Stimulated activated CD8-positive, alpha-beta memory T cell treated with anti-CD3 and anti-CD28 coated beads, Interleukin-4, amount 100 ng/mL, for 1 hour (primary cell): ENCODE measurements at regions not wholly inside any gene's neighbourhood (a gene's known extent, or its start where the extent isn't known, plus 50 kb on each side); places are given as distances from the start of the nearest gene placed in this dataset.

Experiments used
- DNase-seq, 2 donors: peaks; one replicate each; pipeline ENCODE4 v3.0.0-alpha.2; 2020; ENCODE audit warnings: low read depth in 2 of 2, low spot score in 1 of 2

DNA sequence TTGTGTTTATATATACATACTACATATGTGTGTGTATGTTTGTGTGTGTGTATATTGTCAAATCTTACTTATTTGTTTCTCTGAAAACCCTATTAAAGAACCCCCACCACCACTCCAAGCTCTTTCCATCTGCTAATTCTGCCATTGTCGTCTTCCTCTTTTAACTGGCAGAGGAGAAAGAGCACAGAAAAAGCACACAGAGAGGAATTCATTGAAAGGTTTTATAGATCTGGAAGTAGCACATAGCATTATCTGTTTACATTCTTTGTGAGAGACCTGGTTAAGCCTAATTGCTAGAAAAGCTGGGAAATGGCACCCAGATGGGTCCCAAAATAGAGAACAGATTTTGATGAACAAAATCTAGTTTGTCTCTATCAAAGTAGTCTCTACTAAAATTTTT, 800.0 kb upstream of the PIK3C3 start:
- no peak for DNase-seq

GRCh38 chr18:41153871-41154270, 801.2 kb upstream of the PIK3C3 start:
- no peak for DNase-seq

DNA sequence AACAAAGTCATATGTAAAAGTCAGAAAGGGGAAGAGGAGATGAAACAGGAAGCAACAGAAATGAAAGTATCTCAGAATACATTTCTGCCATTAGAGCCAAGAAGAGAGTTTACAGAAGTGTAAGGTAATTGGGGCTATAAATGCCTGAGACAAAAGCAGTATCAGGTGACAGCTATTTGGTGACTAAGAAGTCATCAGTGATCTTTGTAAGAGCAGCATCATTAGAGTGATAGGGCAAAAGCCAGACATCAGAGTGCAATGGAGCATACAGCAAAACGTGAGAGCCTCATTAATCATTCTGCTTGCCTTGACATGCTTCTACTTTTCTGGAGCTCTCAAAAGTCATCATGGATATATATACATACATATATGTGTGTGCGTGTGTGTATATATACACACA, 804.7 kb upstream of the PIK3C3 start:
- DNase-seq = no peak

DNA sequence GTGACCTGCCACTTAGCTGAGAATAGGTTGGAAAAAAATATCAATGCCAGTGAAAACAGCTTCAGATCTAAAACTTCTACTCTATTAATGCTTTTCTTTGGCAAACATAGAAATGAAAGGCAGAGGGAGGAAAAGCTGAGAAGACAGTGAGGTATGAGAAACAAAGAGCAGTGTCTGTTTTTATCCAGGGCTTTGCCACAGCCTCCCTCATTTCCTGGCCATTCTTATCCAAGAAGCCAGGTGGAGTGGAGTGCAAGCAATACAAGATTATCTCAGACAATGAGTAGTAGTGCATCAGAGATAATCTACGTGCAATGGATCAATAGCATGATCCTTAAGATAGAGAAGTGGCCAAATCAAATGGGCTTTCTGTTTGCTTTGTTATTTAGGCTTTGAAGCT, 808.7 kb upstream of the PIK3C3 start:
- no peak for DNase-seq

DNA sequence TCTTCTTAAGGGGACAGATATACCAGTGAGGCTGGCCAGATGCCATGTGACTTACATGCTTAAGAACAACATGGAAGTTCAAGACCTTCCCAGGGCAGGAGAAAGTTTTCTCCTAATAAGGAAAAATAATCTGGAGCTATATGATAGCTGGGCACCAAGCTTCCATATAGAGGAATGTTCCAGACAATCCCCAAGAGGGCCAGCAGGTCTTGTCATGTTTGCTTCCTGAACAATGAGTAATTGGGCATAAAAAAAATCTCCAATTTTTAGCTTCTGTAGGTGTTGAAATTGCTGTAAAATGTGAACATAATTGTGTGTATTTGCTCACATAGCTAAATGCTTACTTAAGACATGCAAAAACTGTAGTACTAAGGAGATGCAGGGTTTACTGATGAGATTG, 809.5 kb upstream of the PIK3C3 start:
- no peak for DNase-seq

DNA sequence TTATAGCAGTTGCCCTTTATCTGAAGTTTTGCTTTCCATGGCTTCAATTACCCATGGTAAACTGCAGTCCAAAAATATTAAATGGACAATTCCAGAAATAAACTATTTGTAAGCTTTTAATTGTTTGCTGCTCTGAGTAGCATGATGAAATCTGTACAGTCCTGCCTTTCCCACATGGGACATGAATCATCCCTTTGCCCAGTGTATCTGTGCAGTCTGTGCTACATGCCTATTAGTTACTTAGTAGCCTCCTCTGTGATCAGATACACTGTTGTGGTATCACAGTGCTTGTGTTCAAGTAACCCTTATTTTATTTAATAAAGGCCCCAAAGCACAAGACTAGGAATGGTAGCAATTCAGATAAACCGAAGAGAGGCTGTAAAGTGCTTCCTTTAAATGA, 810.6 kb upstream of the PIK3C3 start:
- no peak for DNase-seq

- DNase-seq = no peak
Observed at GRCh38 chr18:41140506-41140905, 814.5 kb upstream of the PIK3C3 start.

DNA sequence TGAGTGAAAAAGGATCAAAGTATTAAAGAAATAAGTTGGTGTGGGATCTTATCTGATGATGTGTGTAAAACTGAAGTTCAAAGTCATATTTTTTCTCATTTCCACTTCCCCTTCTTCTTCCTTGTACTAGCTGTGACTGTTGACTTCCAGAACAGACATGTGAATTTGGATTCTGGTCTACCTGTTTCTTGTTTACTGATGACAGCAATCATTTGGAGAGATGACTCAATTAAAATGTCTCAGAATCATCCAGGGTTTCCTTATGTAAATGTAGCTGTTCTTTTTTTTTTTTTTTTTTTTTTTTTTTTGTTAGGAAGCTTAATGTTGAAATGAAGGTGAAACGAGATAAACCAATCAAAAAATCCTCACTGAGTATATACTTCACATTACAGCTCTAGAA, 819.9 kb upstream of the PIK3C3 start:
- no peak for DNase-seq

DNA sequence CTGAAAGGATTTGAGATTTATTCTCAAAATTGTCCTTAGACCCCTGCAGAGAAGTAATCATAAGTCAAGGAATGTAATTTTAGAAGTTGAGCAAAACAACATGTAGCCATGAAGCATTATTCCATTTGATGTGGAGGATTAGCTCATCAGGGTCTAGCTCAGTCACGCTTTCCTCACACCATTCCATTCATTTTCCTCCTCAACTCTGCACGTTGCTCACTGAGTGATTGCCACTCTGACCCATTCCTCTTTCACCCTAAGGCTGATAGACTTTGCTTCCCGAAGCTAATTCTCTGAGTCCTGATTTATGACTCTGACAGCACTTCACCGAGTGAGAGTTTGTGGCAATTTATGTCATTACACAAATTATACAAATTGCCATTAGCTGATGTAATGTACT, 820.6 kb upstream of the PIK3C3 start:
- DNase-seq = no peak

GRCh38 chr18:41131050-41131449, 824.0 kb upstream of the PIK3C3 start:
- DNase-seq = no peak

GRCh38 chr18:41128545-41128944, 826.5 kb upstream of the PIK3C3 start:
- no peak for DNase-seq

DNA sequence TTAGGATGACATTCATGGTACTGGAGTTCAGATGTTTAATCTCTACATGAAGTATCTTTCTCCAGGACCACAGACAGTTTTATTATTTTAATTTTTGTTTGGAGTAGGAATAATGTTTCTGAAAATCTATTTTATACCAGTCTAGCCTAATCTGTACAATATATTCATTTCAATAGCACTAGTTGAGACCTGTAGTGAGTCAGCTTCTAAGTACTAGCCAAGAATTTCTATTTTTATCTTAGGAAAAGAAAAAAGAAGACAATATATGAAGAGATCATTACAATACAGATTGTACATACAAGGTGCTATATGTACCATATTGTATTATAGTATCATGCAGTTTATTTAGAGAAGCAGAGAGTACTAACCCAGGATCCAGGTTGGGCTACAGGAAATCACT, 826.9 kb upstream of the PIK3C3 start:
- no peak for DNase-seq

DNA sequence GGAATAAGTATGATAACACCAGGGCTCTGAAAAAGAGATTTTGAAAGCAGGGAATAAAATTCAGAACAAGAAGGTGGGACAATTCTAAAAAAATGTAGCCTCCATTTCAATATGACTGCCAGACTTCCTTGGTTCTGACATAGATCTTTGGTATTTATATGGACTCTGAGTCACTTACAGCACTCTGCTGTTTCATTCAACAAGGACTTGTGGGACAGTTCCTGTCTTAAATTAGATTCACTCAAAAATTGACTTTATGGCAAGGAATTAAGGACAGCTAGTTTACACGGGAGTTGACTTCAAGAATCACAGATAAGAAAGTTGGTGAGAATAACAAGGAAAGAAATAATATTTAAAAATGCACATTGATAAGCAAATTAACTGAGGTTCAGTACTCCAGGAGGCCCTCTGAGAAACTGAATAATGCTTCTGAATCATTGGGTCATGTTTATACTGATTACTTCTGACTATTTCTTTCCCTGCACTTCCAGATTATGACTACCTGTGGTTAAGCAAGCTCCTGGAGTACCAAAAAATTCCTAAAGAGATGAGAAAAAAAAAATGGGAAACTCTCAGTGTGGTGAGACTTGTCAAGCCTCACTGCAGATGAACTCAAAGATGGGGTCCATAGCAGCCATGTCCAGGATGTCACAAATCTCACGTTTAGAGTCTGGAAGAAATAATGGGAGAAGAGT, 828.3 kb upstream of the PIK3C3 start:
- no peak for DNase-seq

DNA sequence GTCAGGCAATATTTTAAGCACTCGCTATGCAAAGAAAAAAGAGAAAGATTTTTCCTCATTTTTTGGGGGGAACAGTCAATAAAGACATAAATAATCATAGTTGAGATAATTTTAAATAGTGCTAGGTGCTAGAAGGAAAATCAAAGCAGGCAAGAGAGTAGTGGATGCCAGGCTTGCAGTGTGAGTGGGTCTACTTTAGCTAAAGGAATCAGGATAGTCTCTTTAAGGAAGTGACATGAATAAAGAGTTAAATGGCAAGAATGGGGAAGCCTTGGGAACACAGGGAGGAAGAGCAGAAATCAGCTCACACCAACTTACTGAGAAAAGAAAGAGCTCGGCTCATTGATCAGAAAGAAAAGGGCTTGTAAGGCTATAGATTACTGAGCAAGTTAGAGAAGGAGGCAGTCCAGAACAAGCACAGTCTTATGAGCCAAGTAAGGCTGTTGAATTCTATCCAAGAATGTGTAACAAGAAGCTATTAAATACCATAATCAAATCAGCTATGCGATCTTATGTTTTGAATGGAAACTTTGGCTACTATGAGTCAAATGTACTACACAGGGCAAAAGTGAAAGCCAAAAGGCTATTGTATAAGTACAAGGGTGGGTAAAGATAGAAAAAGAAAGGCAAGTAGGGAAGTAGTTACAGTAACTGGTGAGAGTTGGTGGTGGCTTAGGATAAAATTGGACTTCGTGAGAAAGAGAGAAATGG, 833.8 kb upstream of the PIK3C3 start:
- no peak for DNase-seq

GRCh38 chr18:41119031-41119430, 836.0 kb upstream of the PIK3C3 start:
- no peak for DNase-seq

GRCh38 chr18:41113885-41114482, 841.0 kb upstream of the PIK3C3 start:
- DNase-seq = no peak

GRCh38 chr18:41099451-41099850, 855.6 kb upstream of the PIK3C3 start:
- no peak for DNase-seq

GRCh38 chr18:41096504-41096903, 858.5 kb upstream of the PIK3C3 start:
- DNase-seq = no peak

DNA sequence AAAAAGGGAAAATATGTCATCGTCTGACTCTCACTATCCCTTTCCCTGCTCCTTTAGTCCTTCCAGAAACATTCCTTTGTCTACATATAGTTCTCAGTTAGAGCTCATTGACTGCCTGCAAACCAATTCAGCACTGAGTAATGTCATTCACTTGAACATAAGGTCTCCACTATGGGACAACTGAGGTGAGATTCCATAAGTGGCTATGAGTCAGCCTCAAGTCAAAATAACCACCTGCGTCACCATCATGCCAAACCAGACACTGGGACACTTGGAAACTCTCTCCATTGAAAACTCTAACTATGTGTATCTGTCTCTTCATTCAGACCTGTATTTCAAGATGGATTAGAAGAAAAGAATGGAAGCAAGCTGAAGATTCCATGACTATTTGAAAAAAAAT, 878.0 kb upstream of the PIK3C3 start:
- no peak for DNase-seq

DNA sequence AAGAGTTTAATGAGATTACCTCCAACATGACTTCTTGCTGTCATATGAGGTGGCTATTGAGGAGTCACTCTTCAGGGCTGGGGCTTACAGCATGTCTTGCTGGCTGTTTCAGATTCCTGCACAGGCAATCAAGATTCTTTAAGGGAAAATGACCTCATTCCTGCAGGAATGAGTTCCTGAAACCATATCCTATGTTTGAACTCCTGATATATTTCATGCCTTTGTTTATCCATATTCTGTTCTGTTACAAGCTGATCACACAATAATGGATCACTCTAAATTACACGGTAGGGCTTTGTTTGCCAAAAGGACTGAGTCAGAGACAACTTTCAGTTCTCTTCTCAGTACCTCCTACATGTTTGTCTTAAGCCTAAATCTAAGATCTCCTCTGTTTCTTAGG, 879.8 kb upstream of the PIK3C3 start:
- DNase-seq = no peak

- no peak for DNase-seq
Observed at GRCh38 chr18:41073372-41073954, 881.6 kb upstream of the PIK3C3 start.

- DNase-seq = no peak
Observed at GRCh38 chr18:41072946-41073345, 882.1 kb upstream of the PIK3C3 start.
